Thyroid gland (tissue), 4 donors: ENCODE measurements at regions not wholly inside any gene's neighbourhood (a gene's known extent, or its start where the extent isn't known, plus 50 kb on each side); places are given as distances from the start of the nearest gene placed in this dataset.

Source experiments
- DNase-seq, 2 donors: peaks; one replicate each; pipeline ENCODE4 v3.0.0-alpha.2; 2019
- H3K27ac ChIP-seq, 3 donors: fragments of 200-600 bp; sonication (generic); 1 replicate in 2 of 3; 2 replicates in 1 of 3; pipeline ENCODE4 v1.5.1; 2016 to 2019; ENCODE audit warnings: mild to moderate bottlenecking in 1 of 3, moderate library complexity in 1 of 3
- H3K27me3 ChIP-seq: fragments of 200-600 bp; sonication (generic); one replicate; pipeline ENCODE4 v1.5.1; 2019
- H3K36me3 ChIP-seq, 2 donors: fragments of 200-600 bp; sonication (generic); one replicate each; pipeline ENCODE4 v1.5.1; 2016 to 2019
- H3K4me1 ChIP-seq, 2 donors: fragments of 200-600 bp; sonication (generic); one replicate each; pipeline ENCODE4 v1.5.1; 2017 to 2019
- H3K4me3 ChIP-seq, 3 donors: fragments of 200-600 bp; sonication (generic); replicated peaks in 1 of 3; 1 replicate in 2 of 3; 2 replicates in 1 of 3; pipeline ENCODE4 v1.5.1; 2016; ENCODE audit warnings: mild to moderate bottlenecking in 1 of 3
- H3K9me3 ChIP-seq: fragments of 200-600 bp; sonication (generic); one replicate; pipeline ENCODE4 v1.5.1; 2017
- CTCF ChIP-seq, 6 experiments: fragments of 200-600 bp in 3 of 6; fragments of 450-650 bp in 3 of 6; sonication (generic) in 3 of 6; IDR thresholded peaks; one replicate each; pipeline ENCODE4 v1.5.1; 2016 to 2019; ENCODE audit warnings: antibody characterized with exemption in 6 of 6, mild to moderate bottlenecking in 2 of 6, inconsistent platforms in 1 of 6, moderate library complexity in 1 of 6
- POLR2A ChIP-seq, 2 donors: fragments of 450-650 bp; IDR thresholded peaks; one replicate each; pipeline ENCODE4 v1.6.1; 2017; ENCODE audit warnings: antibody characterized with exemption in 2 of 2, mild to moderate bottlenecking in 2 of 2, moderate library complexity in 1 of 2
- WGBS, 2 donors: methylation state at CpG; one replicate each; pipeline ENCODE4 v1.1.5; 2017; 5-methylcytosine and 5-hydroxymethylcytosine counted together
- intact Hi-C: fragments of 100-400 bp; cut with DNase I; formaldehyde crosslinking; loops from one replicate; pipeline ENCODE4 v1.15.1; 2023

- 92 to 98% methylated on average over 4 of the region's 4 CpGs for WGBS, 2 donors
- TF ChIP-seq POLR2A (IDR thresholded peaks at IDR 0.05) (no peak), CTCF (IDR thresholded peaks at IDR 0.05) (no peak)
- Histone ChIP-seq H3K4me1 (no peaks in the 10 kb centered on the region), H3K27ac (no peak overlapping the region), H3K27me3 (no peaks in the 10 kb centered on the region), H3K4me3 (no peak overlapping the region), H3K9me3 (no peaks in the 10 kb centered on the region), H3K36me3 (no peaks in the 10 kb centered on the region)
- intact Hi-C loops, result no loop called here
- DNase-seq, result no peak
These were observed 139.8 kb upstream of the STX18 start for GRCh38 chr4:4681653-4682052.

- no peak overlapping the region for H3K27ac ChIP-seq
- no peak for TF ChIP-seq CTCF (IDR thresholded peaks at IDR 0.05)
- TF ChIP-seq POLR2A (IDR thresholded peaks at IDR 0.05), result no peak
- no peaks in the 10 kb centered on the region for H3K27me3 ChIP-seq
- H3K36me3 ChIP-seq, result no peaks in the 10 kb centered on the region
- H3K4me3 ChIP-seq, result no peak overlapping the region
- no peak for DNase-seq
- intact Hi-C loops, result no loop called here
- H3K4me1 ChIP-seq, result no peaks in the 10 kb centered on the region
- H3K9me3 ChIP-seq, result no peaks in the 10 kb centered on the region
- WGBS, 2 donors, result 91 to 94% methylated on average over 2 of the region's 2 CpGs
These were observed 138.9 kb upstream of the STX18 start for GRCh38 chr4:4680758-4681157.

- Histone ChIP-seq H3K27ac (no peak overlapping the region), H3K9me3 (no peaks in the 10 kb centered on the region), H3K27me3 (no peaks in the 10 kb centered on the region), H3K36me3 (no peaks in the 10 kb centered on the region), H3K4me1 (no peaks in the 10 kb centered on the region), H3K4me3 (no peak overlapping the region)
- TF ChIP-seq CTCF (IDR thresholded peaks at IDR 0.05) (no peak), POLR2A (IDR thresholded peaks at IDR 0.05) (no peak)
- 95 to 98% methylated on average over 4 of the region's 4 CpGs for WGBS, 2 donors
- intact Hi-C loops, result no loop called here
- DNase-seq, result no peak
These were observed 138.4 kb upstream of the STX18 start for GRCh38 chr4:4680243-4680642.

GRCh38 chr4:4677556-4678522, 136.0 kb upstream of the STX18 start:
- TF ChIP-seq POLR2A (IDR thresholded peaks at IDR 0.05), result no peak
- TF ChIP-seq CTCF (IDR thresholded peaks at IDR 0.05), result peak in 2 of 6 experiments; percentile 35 to 48
- WGBS, 2 donors, result 39 to 47% methylated on average over 23 of the region's 23 CpGs
- no peak overlapping the region for H3K27ac ChIP-seq
- H3K4me1 ChIP-seq, result no peaks in the 10 kb centered on the region
- H3K4me3 ChIP-seq, result no peak overlapping the region
- intact Hi-C loops, result no loop called here
- H3K27me3 ChIP-seq, result no peaks in the 10 kb centered on the region
- H3K9me3 ChIP-seq, result no peaks in the 10 kb centered on the region
- no peak for DNase-seq
- no peaks in the 10 kb centered on the region for H3K36me3 ChIP-seq

GRCh38 chr4:4675641-4676040, 133.8 kb upstream of the STX18 start:
- H3K4me3 ChIP-seq, result no peak overlapping the region
- no peak for TF ChIP-seq POLR2A (IDR thresholded peaks at IDR 0.05)
- TF ChIP-seq CTCF (IDR thresholded peaks at IDR 0.05), result no peak
- no peaks in the 10 kb centered on the region for H3K9me3 ChIP-seq
- H3K36me3 ChIP-seq, result no peaks in the 10 kb centered on the region
- intact Hi-C loops, result no loop called here
- H3K27ac ChIP-seq, result no peak overlapping the region
- H3K27me3 ChIP-seq, result no peaks in the 10 kb centered on the region
- no peaks in the 10 kb centered on the region for H3K4me1 ChIP-seq
- DNase-seq, result no peak
